ENCODE measurements at regions not wholly inside any gene's neighbourhood (a gene's known extent, or its start where the extent isn't known, plus 50 kb on each side); places are given as distances from the start of the nearest gene placed in this dataset.
"Not testable (repeated sequence)": the region's sequence is repeated elsewhere in the genome, so short reads cannot be mapped to it uniquely, and the experiment has no call there.

GRCh38 chr6:121633309-121633708 is 197.9 kb downstream of the GJA1 start:
- Histone ChIP-seq H3K27ac (no peak overlapping the region), H3F3A (ENCODE audit: low read depth) (no peaks in the 10 kb centered on the region), H3K27me3 (no peaks in the 10 kb centered on the region), H3K79me2 (ENCODE audit: low read depth) (no peaks in the 10 kb centered on the region), H3K36me3 (no peaks in the 10 kb centered on the region), H3K9ac (no peak overlapping the region), H3K9me3 (ENCODE audit: low read depth) (peaks cover 28% of the 10 kb centered on the region), H3K4me2 (no peak overlapping the region), H2AFZ (replicated peaks) (no peak overlapping the region), H3K4me1 (no peaks in the 10 kb centered on the region), H3K4me3 (no peak overlapping the region), H4K20me1 (ENCODE audit: low read depth) (no peaks in the 10 kb centered on the region)
- Mint-ChIP-seq H3K27ac (no peak overlapping the region), H3K27me3 (ENCODE audit: insufficient read depth, low read depth) (peaks cover 2% of the 10 kb centered on the region), H3K9me3 (peaks cover 48% of the 10 kb centered on the region), H3K4me1 (no peaks in the 10 kb centered on the region), H3K4me3 (no peak overlapping the region), H3K36me3 (no peaks in the 10 kb centered on the region)
- TF ChIP-seq EZH2 (IDR thresholded peaks at IDR 0.05) = no peak
- TF ChIP-seq CTCF (IDR thresholded peaks at IDR 0.05) = no peak
- no peak for TF ChIP-seq EZH2phosphoT487 (IDR thresholded peaks at IDR 0.05)
- no peak for DNase-seq (ENCODE audit: low spot score)

- H3K36me3 Mint-ChIP-seq; DNase-seq (ENCODE audit: low spot score): not testable (repeated sequence)
These were observed 199.1 kb downstream of the GJA1 start for GRCh38 chr6:121634586-121634985.

GRCh38 chr6:121635355-121635754 is 199.9 kb downstream of the GJA1 start:
- H3K79me2 ChIP-seq (ENCODE audit: low read depth) = no peaks in the 10 kb centered on the region
- no peaks in the 10 kb centered on the region for H3K4me1 ChIP-seq
- Mint-ChIP-seq H3K4me3 (no peak overlapping the region), H3K27me3 (ENCODE audit: insufficient read depth, low read depth) (peaks cover 2% of the 10 kb centered on the region), H3K9me3 (peaks cover 46% of the 10 kb centered on the region), H3K36me3 (no peaks in the 10 kb centered on the region), H3K27ac (no peak overlapping the region), H3K4me1 (no peaks in the 10 kb centered on the region)
- H3K4me2 ChIP-seq = no peak overlapping the region
- TF ChIP-seq CTCF (IDR thresholded peaks at IDR 0.05) (no peak), EZH2 (IDR thresholded peaks at IDR 0.05) (no peak), EZH2phosphoT487 (IDR thresholded peaks at IDR 0.05) (no peak)
- no peak overlapping the region for H2AFZ ChIP-seq (replicated peaks)
- no peaks in the 10 kb centered on the region for H3K36me3 ChIP-seq
- H3F3A ChIP-seq (ENCODE audit: low read depth) = no peaks in the 10 kb centered on the region
- no peak overlapping the region for H3K27ac ChIP-seq
- H4K20me1 ChIP-seq (ENCODE audit: low read depth) = no peaks in the 10 kb centered on the region
- DNase-seq (ENCODE audit: low spot score) = no peak
- H3K4me3 ChIP-seq = no peak overlapping the region
- peaks cover 28% of the 10 kb centered on the region for H3K9me3 ChIP-seq (ENCODE audit: low read depth)
- H3K9ac ChIP-seq = no peak overlapping the region
- H3K27me3 ChIP-seq = no peaks in the 10 kb centered on the region

More at GRCh38 chr6:121634586-121634985, 199.1 kb downstream of the GJA1 start:
- not testable (repeated sequence) for H3K4me3 ChIP-seq; H3K4me3 Mint-ChIP-seq; H3K79me2 ChIP-seq (ENCODE audit: low read depth); H3K4me1 Mint-ChIP-seq; H3K27ac Mint-ChIP-seq; H3K9ac ChIP-seq; H4K20me1 ChIP-seq (ENCODE audit: low read depth); H3K27me3 ChIP-seq; H3K4me2 ChIP-seq; H3K27ac ChIP-seq; H3F3A ChIP-seq (ENCODE audit: low read depth); H2AFZ ChIP-seq (replicated peaks); H3K4me1 ChIP-seq; H3K27me3 Mint-ChIP-seq (ENCODE audit: insufficient read depth, low read depth); H3K36me3 ChIP-seq
- H3K9me3 Mint-ChIP-seq = peaks cover 46% of the 10 kb centered on the region
- H3K9me3 ChIP-seq (ENCODE audit: low read depth) = peaks cover 28% of the 10 kb centered on the region

GRCh38 chr6:121636217-121636616 is 200.8 kb downstream of the GJA1 start:
- not testable (repeated sequence) for H2AFZ ChIP-seq (replicated peaks); H4K20me1 ChIP-seq (ENCODE audit: low read depth); H3K36me3 Mint-ChIP-seq; H3F3A ChIP-seq (ENCODE audit: low read depth); H3K4me1 ChIP-seq; H3K4me3 Mint-ChIP-seq; DNase-seq (ENCODE audit: low spot score); H3K4me2 ChIP-seq; H3K27ac ChIP-seq; H3K27me3 ChIP-seq; H3K27ac Mint-ChIP-seq; H3K27me3 Mint-ChIP-seq (ENCODE audit: insufficient read depth, low read depth); H3K4me1 Mint-ChIP-seq; H3K9ac ChIP-seq; H3K4me3 ChIP-seq; H3K79me2 ChIP-seq (ENCODE audit: low read depth); H3K36me3 ChIP-seq
- peaks cover 23% of the 10 kb centered on the region for H3K9me3 ChIP-seq (ENCODE audit: low read depth)
- peaks cover 40% of the 10 kb centered on the region for H3K9me3 Mint-ChIP-seq

Data from neural progenitor cell (in vitro differentiated cells).